Fibroblast of villous mesenchyme (primary cell): ENCODE measurements at regions not wholly inside any gene's neighbourhood (a gene's known extent, or its start where the extent isn't known, plus 50 kb on each side); places are given as distances from the start of the nearest gene placed in this dataset.

Source experiments
- DNase-seq: peaks from one replicate; pipeline ENCODE4 v3.0.0-alpha.2; 2010; ENCODE audit warnings: low read depth
- H3K4me3 ChIP-seq: 2 replicates; pipeline ENCODE4 v1.5.1; 2011; ENCODE audit warnings: low read depth, mild to moderate bottlenecking, low read length
- TF ChIP-seq, protein P1 (sequence below): IDR thresholded peaks from 2 replicates; pipeline ENCODE4 v1.5.1; 2012; ENCODE audit warnings: low read depth, mild to moderate bottlenecking, low read length; ENCODE audit not compliant: insufficient read depth

DNA sequence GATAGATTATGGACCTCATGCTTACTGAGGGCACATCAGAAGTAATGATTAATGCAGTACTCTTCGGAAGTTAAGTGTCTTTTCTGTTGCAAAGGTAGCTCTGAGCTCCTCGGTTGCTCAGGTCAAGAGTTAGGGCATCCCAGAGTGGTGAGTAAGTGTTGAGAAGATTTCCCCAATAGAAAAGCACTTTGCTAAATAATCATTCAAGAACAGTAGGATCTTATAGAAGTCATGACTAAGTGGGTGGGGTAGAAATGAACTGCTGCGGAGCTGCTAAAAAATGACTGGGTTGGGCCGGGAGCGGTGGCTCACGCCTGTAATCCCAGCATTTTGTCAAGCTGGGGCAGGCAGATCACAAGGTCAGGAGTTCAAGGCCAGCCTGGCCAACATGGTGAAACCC is 648.6 kb upstream of the CAMK1G start:
- no peak overlapping the region for H3K4me3 ChIP-seq
- TF ChIP-seq, protein P1, sequence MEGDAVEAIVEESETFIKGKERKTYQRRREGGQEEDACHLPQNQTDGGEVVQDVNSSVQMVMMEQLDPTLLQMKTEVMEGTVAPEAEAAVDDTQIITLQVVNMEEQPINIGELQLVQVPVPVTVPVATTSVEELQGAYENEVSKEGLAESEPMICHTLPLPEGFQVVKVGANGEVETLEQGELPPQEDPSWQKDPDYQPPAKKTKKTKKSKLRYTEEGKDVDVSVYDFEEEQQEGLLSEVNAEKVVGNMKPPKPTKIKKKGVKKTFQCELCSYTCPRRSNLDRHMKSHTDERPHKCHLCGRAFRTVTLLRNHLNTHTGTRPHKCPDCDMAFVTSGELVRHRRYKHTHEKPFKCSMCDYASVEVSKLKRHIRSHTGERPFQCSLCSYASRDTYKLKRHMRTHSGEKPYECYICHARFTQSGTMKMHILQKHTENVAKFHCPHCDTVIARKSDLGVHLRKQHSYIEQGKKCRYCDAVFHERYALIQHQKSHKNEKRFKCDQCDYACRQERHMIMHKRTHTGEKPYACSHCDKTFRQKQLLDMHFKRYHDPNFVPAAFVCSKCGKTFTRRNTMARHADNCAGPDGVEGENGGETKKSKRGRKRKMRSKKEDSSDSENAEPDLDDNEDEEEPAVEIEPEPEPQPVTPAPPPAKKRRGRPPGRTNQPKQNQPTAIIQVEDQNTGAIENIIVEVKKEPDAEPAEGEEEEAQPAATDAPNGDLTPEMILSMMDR, result no peak
- DNase-seq, result no peak

DNA sequence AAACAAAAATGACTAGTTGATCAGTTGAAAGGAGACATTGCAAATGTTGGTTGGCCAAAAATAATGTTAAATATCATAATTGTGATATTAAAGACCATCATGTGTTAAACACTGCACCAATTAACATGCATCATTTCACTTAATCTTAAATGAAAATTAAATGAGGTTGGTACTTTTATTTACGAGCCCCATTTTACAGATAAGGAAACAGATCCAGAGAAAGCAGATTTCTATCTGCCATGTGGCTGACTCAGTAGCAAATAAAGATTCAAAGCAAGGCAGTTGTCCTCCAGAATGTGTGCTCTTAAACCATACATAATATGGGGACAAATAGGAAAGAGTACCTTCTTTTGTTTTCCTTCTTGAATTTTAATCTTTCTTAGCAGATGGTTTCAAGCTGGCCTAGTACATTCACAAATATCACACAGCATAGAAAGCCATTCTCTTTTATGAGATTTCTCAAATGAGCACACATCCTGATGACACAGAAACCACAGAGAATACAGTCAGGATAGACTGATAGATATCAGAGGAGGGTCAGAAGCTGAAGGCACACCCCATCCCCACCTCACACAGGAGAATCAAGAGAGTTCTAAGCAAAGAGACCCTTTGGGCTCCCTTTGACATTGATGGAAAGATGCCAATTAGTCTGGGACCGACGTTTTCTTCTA is 647.9 kb upstream of the CAMK1G start:
- H3K4me3 ChIP-seq, result no peak overlapping the region
- TF ChIP-seq, protein P1, result no peak
- DNase-seq, result no peak

DNA sequence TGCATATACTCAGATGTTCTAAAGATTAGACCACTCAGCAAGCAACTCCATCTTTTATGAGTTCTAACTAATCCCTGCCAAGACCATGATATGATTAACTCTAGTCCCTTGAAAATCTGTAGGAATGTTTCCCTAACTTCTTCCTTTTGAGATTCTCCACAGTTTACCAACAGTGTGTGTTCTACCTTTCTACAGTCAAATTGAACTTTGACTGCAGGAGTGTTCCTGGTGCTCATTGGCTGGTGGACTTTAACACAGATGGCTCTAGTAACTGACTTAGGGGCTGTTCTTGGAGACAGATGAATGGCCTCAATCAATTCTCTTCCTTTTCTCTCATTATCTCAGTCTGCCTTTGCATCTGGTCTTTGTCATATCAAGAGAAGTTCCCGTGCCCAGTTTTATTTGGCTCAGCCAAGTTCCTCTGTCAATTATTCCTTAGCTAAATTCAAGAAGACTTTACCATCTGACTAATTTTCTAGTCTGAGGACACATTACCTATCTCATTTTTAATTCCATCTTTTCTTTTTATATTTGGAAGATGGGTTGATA is 643.9 kb upstream of the CAMK1G start:
- no peak overlapping the region for H3K4me3 ChIP-seq
- DNase-seq, result no peak
- TF ChIP-seq, protein P1, result no peak

DNA sequence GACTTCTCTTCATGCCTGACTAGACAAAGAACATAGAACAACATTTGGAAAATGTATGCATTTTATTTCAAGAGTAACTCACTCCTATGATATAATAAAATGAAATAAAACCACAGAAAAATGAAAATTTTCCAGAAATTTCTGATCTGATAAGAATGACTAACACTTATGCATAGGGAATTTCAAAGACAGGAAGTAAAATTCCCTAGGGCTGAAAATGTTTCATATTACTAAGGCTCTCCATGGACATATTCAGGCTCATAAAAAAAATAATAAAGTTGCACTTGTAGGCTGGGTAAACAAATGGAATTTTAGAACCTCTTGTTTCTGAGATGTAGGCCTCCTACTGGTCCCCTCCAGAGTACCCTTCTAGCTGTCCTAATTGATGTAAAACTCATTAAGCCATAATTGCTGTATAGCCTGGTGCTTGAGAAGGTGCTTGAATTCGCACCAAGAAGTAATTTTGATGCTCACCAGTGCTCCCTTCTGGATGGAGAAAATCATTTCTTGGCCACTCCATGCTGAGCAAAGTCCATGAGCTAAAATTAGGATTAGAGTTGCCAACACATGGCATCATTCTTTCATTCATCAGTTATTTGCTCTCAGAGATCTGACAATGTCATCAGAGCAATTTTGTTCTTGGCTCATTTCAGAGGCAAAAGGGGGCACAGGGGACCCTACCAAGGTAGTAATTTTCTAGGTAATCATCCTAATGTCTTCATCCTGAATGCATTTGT is 641.0 kb upstream of the CAMK1G start:
- TF ChIP-seq, protein P1, result no peak
- no peak for DNase-seq
- no peak overlapping the region for H3K4me3 ChIP-seq

DNA sequence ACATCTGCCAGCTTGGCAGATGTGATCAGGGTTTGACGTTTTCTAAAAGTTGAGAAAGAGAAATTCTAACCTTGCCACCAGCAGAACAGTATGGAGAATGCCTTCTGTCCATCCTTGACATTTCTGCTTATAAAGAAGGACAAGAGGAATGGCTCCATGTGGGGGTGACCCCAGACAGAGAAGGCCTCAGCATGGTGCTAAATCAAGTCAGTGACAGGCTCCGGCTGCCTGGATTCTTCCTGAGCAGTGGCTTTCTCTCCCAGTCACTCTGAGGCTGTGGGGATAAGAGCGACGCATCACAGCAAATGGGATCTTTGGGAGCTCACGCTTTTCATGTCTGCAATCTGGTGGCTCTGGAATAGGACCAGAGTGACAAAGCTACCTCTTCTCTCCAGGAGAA is 640.2 kb upstream of the CAMK1G start:
- DNase-seq, result no peak
- TF ChIP-seq, protein P1, result no peak
- H3K4me3 ChIP-seq, result no peak overlapping the region

DNA sequence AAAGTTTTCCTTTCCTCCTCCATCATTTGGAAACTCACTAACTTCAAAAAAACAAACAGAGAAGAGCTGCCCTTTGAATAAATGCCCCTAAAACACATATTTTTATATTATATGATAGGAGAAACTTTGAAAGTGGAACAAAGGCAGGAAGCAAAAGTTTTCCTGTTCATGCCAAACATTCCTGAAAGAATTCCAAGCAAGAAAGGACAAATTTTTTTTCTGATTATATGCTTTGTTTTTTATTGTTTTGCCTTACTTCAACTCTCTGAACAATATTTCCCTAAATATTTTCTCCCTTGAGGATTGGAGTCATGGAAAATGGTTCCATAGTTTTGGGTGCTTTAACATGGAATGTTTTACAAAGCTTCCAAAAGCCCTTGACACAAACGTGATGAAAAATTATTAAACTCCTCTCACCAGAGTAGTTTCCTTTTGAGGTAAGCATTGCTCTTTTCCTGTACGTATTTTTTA is 638.5 kb upstream of the CAMK1G start:
- TF ChIP-seq, protein P1, result no peak
- DNase-seq, result no peak
- no peak overlapping the region for H3K4me3 ChIP-seq
